H1 (cell line): ENCODE measurements at regions not wholly inside any gene's neighbourhood (a gene's known extent, or its start where the extent isn't known, plus 50 kb on each side); places are given as distances from the start of the nearest gene placed in this dataset.

Experiments used
- CTCF ChIA-PET: fragments of 300-600 bp; sonication (Branson Sonifier 250); formaldehyde crosslinking; loops from one replicate; lab custom pipeline; 2021; ENCODE audit not compliant: partially characterized antibody; lab: Charles Lee
- POLR2A ChIA-PET: fragments of 300-600 bp; sonication (Branson Sonifier 250); formaldehyde crosslinking; loops from one replicate; lab custom pipeline; 2021; ENCODE audit warnings: inconsistent platforms; ENCODE audit not compliant: partially characterized antibody; lab: Charles Lee
- DNase-seq, 2 experiments: peaks; one replicate each; pipeline versions ENCODE4 v3.0.0 to v3.0.0-alpha.2; 2010 to 2022; ENCODE audit warnings: low spot score in 2 of 2, low read depth in 1 of 2, mixed read lengths in 1 of 2
- FAIRE-seq: peaks from 2 replicates; lab custom pipeline; 2011; peaks lifted over from hg19 to GRCh38; lab: Jason Lieb, UNC
- H2AFZ ChIP-seq: 2 replicates; pipeline ENCODE4 v1.8.1; 2012; ENCODE audit warnings: low read length, inconsistent platforms
- H2AK5ac ChIP-seq: 2 replicates; pipeline ENCODE4 v1.6.1; 2013; ENCODE audit warnings: low read depth, low read length
- H2BK120ac ChIP-seq: replicated peaks from 2 replicates; pipeline ENCODE3; 2013; ENCODE audit warnings: low read depth, low read length, inconsistent platforms
- H2BK12ac ChIP-seq: 2 replicates; pipeline ENCODE4 v1.6.1; 2013; ENCODE audit warnings: low read depth, low read length
- H2BK15ac ChIP-seq: 2 replicates; pipeline ENCODE4 v1.6.1; 2013; ENCODE audit warnings: low read length
- H2BK20ac ChIP-seq: 2 replicates; pipeline ENCODE4 v1.6.1; 2013; ENCODE audit warnings: low read length
- H2BK5ac ChIP-seq: 2 replicates; pipeline ENCODE4 v1.6.1; 2013; ENCODE audit warnings: low read depth, low read length
- H3K14ac ChIP-seq: 2 replicates; pipeline ENCODE4 v1.6.1; 2013; ENCODE audit warnings: inconsistent platforms; ENCODE audit not compliant: insufficient read length
- H3K18ac ChIP-seq: 2 replicates; pipeline ENCODE4 v1.6.1; 2013; ENCODE audit warnings: low read length; ENCODE audit errors: extremely low read depth
- H3K23ac ChIP-seq: 2 replicates; pipeline ENCODE4 v1.6.1; 2013; ENCODE audit warnings: inconsistent platforms; ENCODE audit not compliant: insufficient read length
- H3K23me2 ChIP-seq: 2 replicates; pipeline ENCODE4 v1.6.1; 2013; ENCODE audit warnings: low read depth, low read length
- H3K27ac ChIP-seq: 2 replicates; pipeline ENCODE4 v1.6.1; 2011; ENCODE audit warnings: low read depth, low read length, inconsistent platforms
- H3K27me3 ChIP-seq, 4 experiments: replicated peaks in 1 of 4; 1 replicate in 1 of 4; 2 replicates in 3 of 4; pipeline versions ENCODE4 v1.6.1 to v1.8.1; 2011 to 2013; ENCODE audit warnings: low read length in 3 of 4, mild to moderate bottlenecking in 3 of 4, inconsistent platforms in 2 of 4, mixed read lengths in 2 of 4, moderate library complexity in 1 of 4; ENCODE audit not compliant: control insufficient read depth in 3 of 4, insufficient read depth in 3 of 4; ENCODE audit errors: extremely low read depth in 1 of 4
- H3K36me3 ChIP-seq, 4 experiments: 2 replicates each; pipeline versions ENCODE4 v1.6.1 to v1.8.1; 2011 to 2013; ENCODE audit warnings: mild to moderate bottlenecking in 4 of 4, low read length in 3 of 4, moderate library complexity in 2 of 4, control low read depth in 1 of 4, inconsistent platforms in 1 of 4; ENCODE audit not compliant: insufficient read depth in 4 of 4, control insufficient read depth in 2 of 4
- H3K4ac ChIP-seq: replicated peaks from 2 replicates; pipeline ENCODE3; 2013; ENCODE audit warnings: low read length, low read depth, mixed read lengths, inconsistent platforms; ENCODE audit not compliant: insufficient read length
- H3K4me1 ChIP-seq, 4 experiments: replicated peaks in 1 of 4; 1 replicate in 1 of 4; 2 replicates in 3 of 4; pipeline versions ENCODE4 v1.6.1 to v1.8.1; 2011 to 2013; ENCODE audit warnings: low read length in 3 of 4, inconsistent platforms in 2 of 4, mixed read lengths in 1 of 4; ENCODE audit not compliant: insufficient read depth in 4 of 4, control insufficient read depth in 3 of 4
- H3K4me2 ChIP-seq, 2 experiments: 2 replicates each; pipeline versions ENCODE4 v1.6.1 to v1.8.1; 2011 to 2013; ENCODE audit warnings: low read depth in 2 of 2, low read length in 2 of 2, control low read depth in 1 of 2, inconsistent platforms in 1 of 2, mild to moderate bottlenecking in 1 of 2; ENCODE audit not compliant: insufficient read depth in 1 of 2
- H3K4me3 ChIP-seq, 4 experiments: fragments of 200-600, 300-600 bp in 1 of 4; sonication (generic), shearing (Covaris generic), sonication (Bioruptor Twin) in 1 of 4; 2 replicates each; pipeline versions ENCODE4 v1.5.1 to v1.8.1; 2011 to 2016; ENCODE audit warnings: low read length in 4 of 4, low read depth in 3 of 4, control low read depth in 2 of 4, inconsistent platforms in 2 of 4, mild to moderate bottlenecking in 2 of 4, mixed read lengths in 1 of 4, moderate library complexity in 1 of 4; ENCODE audit not compliant: insufficient read depth in 2 of 4; ENCODE audit errors: extremely low read depth in 1 of 4
- H3K56ac ChIP-seq: replicated peaks from 2 replicates; pipeline ENCODE3; 2013; ENCODE audit warnings: low read depth, mild to moderate bottlenecking, mixed read lengths, low read length, inconsistent platforms; ENCODE audit not compliant: insufficient read length
- H3K79me1 ChIP-seq: 2 replicates; pipeline ENCODE4 v1.6.1; 2013; ENCODE audit warnings: low read depth, low read length, control low read depth
- H3K79me2 ChIP-seq, 2 experiments: 2 replicates each; pipeline versions ENCODE4 v1.6.1 to v1.8.1; 2012 to 2013; ENCODE audit warnings: low read length in 2 of 2, mild to moderate bottlenecking in 2 of 2, inconsistent platforms in 1 of 2; ENCODE audit not compliant: insufficient read depth in 2 of 2, control insufficient read depth in 1 of 2
- H3K9ac ChIP-seq, 4 experiments: replicated peaks in 1 of 4; 1 replicate in 1 of 4; 2 replicates in 3 of 4; pipeline versions ENCODE4 v1.6.1 to v1.8.1; 2011 to 2013; ENCODE audit warnings: low read depth in 3 of 4, low read length in 3 of 4, control low read depth in 2 of 4, mild to moderate bottlenecking in 2 of 4, moderate library complexity in 2 of 4, inconsistent platforms in 1 of 4; ENCODE audit errors: extremely low read depth in 1 of 4
- H3K9me3 ChIP-seq, 2 experiments: 2 replicates each; pipeline versions ENCODE4 v1.6.1 to v1.8.1; 2012 to 2013; ENCODE audit warnings: mild to moderate bottlenecking in 2 of 2, moderate library complexity in 2 of 2, control low read depth in 1 of 2, inconsistent platforms in 1 of 2, low read depth in 1 of 2, low read length in 1 of 2, mixed read lengths in 1 of 2; ENCODE audit not compliant: insufficient read depth in 2 of 2
- H4K20me1 ChIP-seq, 2 experiments: replicated peaks in 1 of 2; 2 replicates each; pipeline versions ENCODE3 to v1.8.1; 2011 to 2013; ENCODE audit warnings: inconsistent platforms in 2 of 2, low read length in 2 of 2, mild to moderate bottlenecking in 1 of 2; ENCODE audit not compliant: insufficient read depth in 2 of 2, control insufficient read depth in 1 of 2
- H4K5ac ChIP-seq: 2 replicates; pipeline ENCODE4 v1.6.1; 2013; ENCODE audit warnings: low read length, low read depth, mixed read lengths, inconsistent platforms; ENCODE audit not compliant: insufficient read length
- H4K8ac ChIP-seq: 2 replicates; pipeline ENCODE4 v1.8.0; 2013; ENCODE audit warnings: mild to moderate bottlenecking, moderate library complexity, low read length, inconsistent platforms; ENCODE audit not compliant: insufficient read depth; ENCODE audit errors: extremely low read depth
- H4K91ac ChIP-seq: replicated peaks from 2 replicates; pipeline ENCODE3; 2013; ENCODE audit warnings: low read length, mixed read lengths, inconsistent platforms; ENCODE audit not compliant: insufficient read length
- BACH1 ChIP-seq: IDR thresholded peaks from 2 replicates; pipeline ENCODE4 v1.6.1; 2012; ENCODE audit warnings: low read length, improper control_type of control experiment
- EP300 ChIP-seq, 2 experiments: IDR thresholded peaks; 1 replicate in 1 of 2; 2 replicates in 1 of 2; pipeline ENCODE4 v1.6.1; 2011 to 2012; ENCODE audit warnings: low read depth in 2 of 2, low read length in 2 of 2, mild to moderate bottlenecking in 2 of 2, borderline replicate concordance in 1 of 2, inconsistent platforms in 1 of 2, moderate library complexity in 1 of 2
- FOSL1 ChIP-seq: IDR thresholded peaks from 2 replicates; pipeline ENCODE4 v1.6.1; 2011; ENCODE audit warnings: mild to moderate bottlenecking, low read depth, low read length, moderate library complexity; ENCODE audit not compliant: insufficient read depth
- GABPA ChIP-seq: IDR thresholded peaks from 2 replicates; pipeline ENCODE4 v1.6.1; 2011; ENCODE audit warnings: mild to moderate bottlenecking, low read length, moderate library complexity, borderline replicate concordance; ENCODE audit not compliant: insufficient read depth
- JUND ChIP-seq: IDR thresholded peaks from 2 replicates; pipeline ENCODE4 v1.6.1; 2011; ENCODE audit warnings: mild to moderate bottlenecking, improper control_type of control experiment, low read length
- KDM4A ChIP-seq: IDR thresholded peaks from one replicate; pipeline ENCODE4 v1.7.1; 2012; ENCODE audit warnings: low read depth, mild to moderate bottlenecking, moderate library complexity, low read length, inconsistent platforms; ENCODE audit not compliant: severe bottlenecking
- POLR2A ChIP-seq, 2 experiments: IDR thresholded peaks; 1 replicate in 1 of 2; 2 replicates in 1 of 2; pipeline ENCODE4 v1.6.1; 2011; ENCODE audit warnings: low read depth in 2 of 2, low read length in 2 of 2, mild to moderate bottlenecking in 2 of 2; ENCODE audit errors: control extremely low read depth in 1 of 2
- POLR2AphosphoS5 ChIP-seq: IDR thresholded peaks from 2 replicates; pipeline ENCODE4 v1.6.1; 2011; ENCODE audit warnings: low read depth, low read length
- RBBP5 ChIP-seq: IDR thresholded peaks from 2 replicates; pipeline ENCODE4 v1.7.1; 2012; ENCODE audit warnings: low read depth, mild to moderate bottlenecking, inconsistent platforms, low read length, moderate library complexity, borderline replicate concordance
- RXRA ChIP-seq: IDR thresholded peaks from 2 replicates; pipeline ENCODE4 v1.6.1; 2011; ENCODE audit warnings: low read depth, mild to moderate bottlenecking, low read length, moderate library complexity; ENCODE audit not compliant: insufficient read depth
- SP4 ChIP-seq: IDR thresholded peaks from 2 replicates; pipeline ENCODE4 v1.6.1; 2012; ENCODE audit warnings: low read length, inconsistent platforms
- SUZ12 ChIP-seq: fragments of 200-600 bp; sonication (generic); IDR thresholded peaks from 2 replicates; pipeline ENCODE4 v1.6.1; 2012; ENCODE audit warnings: mild to moderate bottlenecking, inconsistent platforms, low read length, moderate library complexity, mixed read lengths
- TCF12 ChIP-seq: IDR thresholded peaks from 2 replicates; pipeline ENCODE4 v1.6.1; 2011; ENCODE audit warnings: low read depth, mild to moderate bottlenecking, low read length
- YY1 ChIP-seq: IDR thresholded peaks from 2 replicates; pipeline ENCODE4 v1.6.1; 2011; ENCODE audit warnings: low read depth, mild to moderate bottlenecking, low read length
- WGBS, 2 experiments: shearing (Covaris generic) in 1 of 2; methylation state at CpG; one replicate each; pipeline versions ENCODE4 v1.1.6 to v1.1.7; 2013 to 2015; ENCODE audit warnings: low lambda C conversion rate in 2 of 2, mixed read lengths in 2 of 2, inconsistent platforms in 1 of 2, low coverage in 1 of 2, missing lambda C conversion rate in 1 of 2; ENCODE audit not compliant: insufficient replicate concordance in 2 of 2, insufficient coverage in 1 of 2, insufficient read length in 1 of 2; ENCODE audit errors: extremely low coverage in 1 of 2, missing lambda C conversion rate in 1 of 2; 5-methylcytosine and 5-hydroxymethylcytosine counted together
- TF ChIP-seq, protein P1 (sequence below): IDR thresholded peaks from 2 replicates; pipeline ENCODE4 v1.6.1; 2011; ENCODE audit warnings: low read length, improper control_type of control experiment

DNA sequence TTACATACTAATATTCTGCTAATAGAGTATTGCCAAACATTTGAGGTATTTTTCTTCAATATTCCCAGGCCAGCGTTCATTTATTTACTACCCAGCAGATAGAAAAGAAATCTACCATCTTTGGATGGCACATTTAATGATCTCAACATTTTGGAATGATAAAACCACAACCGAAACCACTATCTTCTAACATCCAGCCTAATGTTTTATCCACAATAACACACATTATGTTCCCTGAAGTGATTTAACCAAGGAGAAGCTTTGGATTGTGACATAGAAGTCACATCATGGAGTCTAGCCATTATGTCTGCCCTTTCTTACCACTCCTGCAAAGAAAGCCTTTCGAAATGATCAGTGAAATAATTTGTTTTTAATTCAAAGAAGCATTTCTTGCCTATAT lies 497.1 kb upstream of the PLXNA2 start:
- H3K56ac ChIP-seq, result no peak overlapping the region
- H2BK5ac ChIP-seq, result no peak overlapping the region
- H2BK20ac ChIP-seq, result no peak overlapping the region
- H3K36me3 ChIP-seq, result no peaks in the 10 kb centered on the region
- no peaks in the 10 kb centered on the region for H3K79me1 ChIP-seq
- ChIA-PET POLR2A (no interaction called here), CTCF (interaction anchor here (1.5 kb wide), 1 partner anchor 8 kb away, joined by 3 read pairs; no protein-coding TSS in a partner anchor)
- H3K18ac ChIP-seq, result no peak overlapping the region
- H4K20me1 ChIP-seq, result no peaks in the 10 kb centered on the region
- H2AFZ ChIP-seq, result no peak overlapping the region
- no peak overlapping the region for H3K23ac ChIP-seq
- H3K4me2 ChIP-seq, result no peak overlapping the region
- no peaks in the 10 kb centered on the region for H3K79me2 ChIP-seq
- H2BK120ac ChIP-seq, result no peak overlapping the region
- DNase-seq, result no peak
- no peak for FAIRE-seq
- no peak overlapping the region for H3K9ac ChIP-seq
- H3K23me2 ChIP-seq, result no peaks in the 10 kb centered on the region
- no peak overlapping the region for H3K14ac ChIP-seq
- no peak overlapping the region for H4K8ac ChIP-seq
- H3K27ac ChIP-seq, result no peak overlapping the region
- no peak overlapping the region for H2AK5ac ChIP-seq
- no peak overlapping the region for H3K4me3 ChIP-seq
- H4K5ac ChIP-seq, result no peak overlapping the region
- 91% methylated on average over 3 of the region's 3 CpGs; no CpG with 5 or more reads in 1 of the 2 experiments for WGBS, 2 experiments
- H3K27me3 ChIP-seq, result no peaks in the 10 kb centered on the region
- H2BK15ac ChIP-seq, result no peak overlapping the region
- H3K9me3 ChIP-seq, result peaks cover 0 to 5% of the 10 kb centered on the region in 2 experiments; a peak in 1 of 4 replicates
- H3K4ac ChIP-seq, result no peak overlapping the region
- H4K91ac ChIP-seq, result no peak overlapping the region
- no peak overlapping the region for H2BK12ac ChIP-seq
- H3K4me1 ChIP-seq, result no peaks in the 10 kb centered on the region
- TF ChIP-seq KDM4A, result no peak
- TF ChIP-seq RBBP5, result no peak
- TF ChIP-seq BACH1, result no peak
- TF ChIP-seq TCF12, result no peak
- no peak for TF ChIP-seq YY1
- no peak for TF ChIP-seq SP4
- no peak for TF ChIP-seq EP300 (IDR thresholded peaks at IDR 0.05; ENCODE audit: borderline replicate concordance in 1 of 2, low read depth in 2 of 2, low read length in 2 of 2)
- TF ChIP-seq, protein P1, sequence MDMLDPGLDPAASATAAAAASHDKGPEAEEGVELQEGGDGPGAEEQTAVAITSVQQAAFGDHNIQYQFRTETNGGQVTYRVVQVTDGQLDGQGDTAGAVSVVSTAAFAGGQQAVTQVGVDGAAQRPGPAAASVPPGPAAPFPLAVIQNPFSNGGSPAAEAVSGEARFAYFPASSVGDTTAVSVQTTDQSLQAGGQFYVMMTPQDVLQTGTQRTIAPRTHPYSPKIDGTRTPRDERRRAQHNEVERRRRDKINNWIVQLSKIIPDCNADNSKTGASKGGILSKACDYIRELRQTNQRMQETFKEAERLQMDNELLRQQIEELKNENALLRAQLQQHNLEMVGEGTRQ, result no peak
- no peak for TF ChIP-seq SUZ12
- no peak for TF ChIP-seq JUND
- no peak for TF ChIP-seq POLR2A (IDR thresholded peaks at IDR 0.05; ENCODE audit: control extremely low read depth in 1 of 2, low read depth in 2 of 2, low read length in 2 of 2)
- no peak for TF ChIP-seq GABPA
- TF ChIP-seq RXRA, result no peak
- no peak for TF ChIP-seq POLR2AphosphoS5
- no peak for TF ChIP-seq FOSL1
